Stomach smooth muscle (tissue), 2 donors: ENCODE measurements at regions not wholly inside any gene's neighbourhood (a gene's known extent, or its start where the extent isn't known, plus 50 kb on each side); places are given as distances from the start of the nearest gene placed in this dataset.

Experiments
- H3K27ac ChIP-seq: one replicate; pipeline ENCODE4 v1.7.0; 2013; ENCODE audit warnings: mild to moderate bottlenecking, low read length, inconsistent platforms
- H3K27me3 ChIP-seq, 2 donors: one replicate each; pipeline ENCODE4 v1.7.0; 2013; ENCODE audit warnings: low read length in 2 of 2; ENCODE audit not compliant: insufficient read depth in 2 of 2, control insufficient read depth in 1 of 2
- H3K36me3 ChIP-seq, 2 donors: one replicate each; pipeline ENCODE4 v1.7.0; 2013; ENCODE audit warnings: low read length in 2 of 2; ENCODE audit not compliant: control insufficient read depth in 2 of 2, insufficient read depth in 2 of 2
- H3K4me1 ChIP-seq: one replicate; pipeline ENCODE4 v1.7.0; 2013; ENCODE audit warnings: low read length; ENCODE audit not compliant: control insufficient read depth, insufficient read depth
- H3K4me3 ChIP-seq, 2 donors: one replicate each; pipeline ENCODE4 v1.7.0; 2013; ENCODE audit warnings: low read length in 2 of 2
- H3K9ac ChIP-seq, 2 donors: one replicate each; pipeline ENCODE4 v1.7.0; 2013; ENCODE audit warnings: low read length in 2 of 2, mild to moderate bottlenecking in 1 of 2
- H3K9me3 ChIP-seq, 2 donors: one replicate each; pipeline ENCODE4 v1.7.0; 2013; ENCODE audit warnings: low read length in 2 of 2; ENCODE audit not compliant: control insufficient read depth in 2 of 2
- donor health status: healthy.
- donor health status: Pancreatic carcinoma.

- Histone ChIP-seq H3K4me1 (no peaks in the 10 kb centered on the region), H3K36me3 (no peaks in the 10 kb centered on the region), H3K27ac (no peak overlapping the region), H3K9ac (no peak overlapping the region), H3K4me3 (no peak overlapping the region), H3K9me3 (no peaks in the 10 kb centered on the region), H3K27me3 (no peaks in the 10 kb centered on the region)
These were observed 306.6 kb upstream of the ATP2B1 start for GRCh38 chr12:90015228-90015627.

GRCh38 chr12:90013409-90013808 is 304.8 kb upstream of the ATP2B1 start:
- no peaks in the 10 kb centered on the region for H3K36me3 ChIP-seq
- H3K4me3 ChIP-seq = no peak overlapping the region
- no peak overlapping the region for H3K9ac ChIP-seq
- no peak overlapping the region for H3K27ac ChIP-seq
- no peaks in the 10 kb centered on the region for H3K9me3 ChIP-seq
- no peaks in the 10 kb centered on the region for H3K27me3 ChIP-seq
- H3K4me1 ChIP-seq = no peaks in the 10 kb centered on the region

- Histone ChIP-seq H3K36me3 (no peaks in the 10 kb centered on the region), H3K27ac (no peak overlapping the region), H3K27me3 (no peaks in the 10 kb centered on the region), H3K4me1 (no peaks in the 10 kb centered on the region), H3K9ac (no peak overlapping the region), H3K4me3 (no peak overlapping the region), H3K9me3 (no peaks in the 10 kb centered on the region)
These were observed 301.5 kb upstream of the ATP2B1 start for GRCh38 chr12:90010089-90010488.

GRCh38 chr12:90008277-90008676 is 299.6 kb upstream of the ATP2B1 start:
- no peaks in the 10 kb centered on the region for H3K4me1 ChIP-seq
- no peaks in the 10 kb centered on the region for H3K9me3 ChIP-seq
- no peak overlapping the region for H3K27ac ChIP-seq
- H3K4me3 ChIP-seq = no peak overlapping the region
- no peaks in the 10 kb centered on the region for H3K27me3 ChIP-seq
- no peaks in the 10 kb centered on the region for H3K36me3 ChIP-seq
- no peak overlapping the region for H3K9ac ChIP-seq

- H3K27ac ChIP-seq = no peak overlapping the region
- H3K9ac ChIP-seq = no peak overlapping the region
- no peaks in the 10 kb centered on the region for H3K27me3 ChIP-seq
- no peaks in the 10 kb centered on the region for H3K4me1 ChIP-seq
- H3K4me3 ChIP-seq = no peak overlapping the region
- no peaks in the 10 kb centered on the region for H3K36me3 ChIP-seq
- no peaks in the 10 kb centered on the region for H3K9me3 ChIP-seq
These were observed 295.9 kb upstream of the ATP2B1 start for GRCh38 chr12:90004319-90005074.

- Histone ChIP-seq H3K9ac (no peak overlapping the region), H3K4me1 (no peaks in the 10 kb centered on the region), H3K9me3 (no peaks in the 10 kb centered on the region), H3K27ac (no peak overlapping the region), H3K4me3 (no peak overlapping the region), H3K36me3 (no peaks in the 10 kb centered on the region), H3K27me3 (no peaks in the 10 kb centered on the region)
These were observed 295.1 kb upstream of the ATP2B1 start for GRCh38 chr12:90003688-90004087.

- H3K27ac ChIP-seq = no peak overlapping the region
- H3K27me3 ChIP-seq = no peaks in the 10 kb centered on the region
- no peaks in the 10 kb centered on the region for H3K36me3 ChIP-seq
- H3K9me3 ChIP-seq = no peaks in the 10 kb centered on the region
- H3K4me1 ChIP-seq = no peaks in the 10 kb centered on the region
- no peak overlapping the region for H3K4me3 ChIP-seq
- H3K9ac ChIP-seq = no peak overlapping the region
These were observed 292.1 kb upstream of the ATP2B1 start for GRCh38 chr12:90000721-90001120.

GRCh38 chr12:89999699-90000505 is 291.3 kb upstream of the ATP2B1 start:
- Histone ChIP-seq H3K4me1 (no peaks in the 10 kb centered on the region), H3K27ac (no peak overlapping the region), H3K36me3 (no peaks in the 10 kb centered on the region)

GRCh38 chr12:89995870-89996269 is 287.2 kb upstream of the ATP2B1 start:
- H3K36me3 ChIP-seq = no peaks in the 10 kb centered on the region
- no peak overlapping the region for H3K27ac ChIP-seq
- no peak overlapping the region for H3K9ac ChIP-seq
- H3K4me1 ChIP-seq = no peaks in the 10 kb centered on the region
- no peaks in the 10 kb centered on the region for H3K9me3 ChIP-seq
- H3K4me3 ChIP-seq = no peak overlapping the region
- H3K27me3 ChIP-seq = no peaks in the 10 kb centered on the region

More at GRCh38 chr12:89999699-90000505, 291.3 kb upstream of the ATP2B1 start:
- H3K9me3 ChIP-seq = no peaks in the 10 kb centered on the region
- no peaks in the 10 kb centered on the region for H3K27me3 ChIP-seq
- no peak overlapping the region for H3K9ac ChIP-seq
- no peak overlapping the region for H3K4me3 ChIP-seq

- Histone ChIP-seq H3K27me3 (no peaks in the 10 kb centered on the region), H3K9ac (no peak overlapping the region), H3K4me3 (no peak overlapping the region), H3K9me3 (no peaks in the 10 kb centered on the region), H3K4me1 (no peaks in the 10 kb centered on the region), H3K27ac (no peak overlapping the region), H3K36me3 (no peaks in the 10 kb centered on the region)
These were observed 286.3 kb upstream of the ATP2B1 start for GRCh38 chr12:89994911-89995310.

GRCh38 chr12:89993632-89994031 is 285.0 kb upstream of the ATP2B1 start:
- Histone ChIP-seq H3K4me3 (no peak overlapping the region), H3K36me3 (no peaks in the 10 kb centered on the region), H3K4me1 (no peaks in the 10 kb centered on the region), H3K27ac (no peak overlapping the region), H3K9me3 (no peaks in the 10 kb centered on the region), H3K9ac (no peak overlapping the region), H3K27me3 (no peaks in the 10 kb centered on the region)
